NCI-H128 (cell line): ENCODE measurements at regions not wholly inside any gene's neighbourhood (a gene's known extent, or its start where the extent isn't known, plus 50 kb on each side); places are given as distances from the start of the nearest gene placed in this dataset.
"Not testable (repeated sequence)": the region's sequence is repeated elsewhere in the genome, so short reads cannot be mapped to it uniquely, and the experiment has no call there.

Experiments used
- DNase-seq: peaks from one replicate; lab custom pipeline; 2025; ENCODE audit not compliant: unreplicated experiment; lab: John Stamatoyannopoulos, UW

GRCh38 chr11:115632061-115632460 lies 127.8 kb upstream of the CADM1 start:
- no peak for DNase-seq

GRCh38 chr11:115631609-115632008 lies 127.4 kb upstream of the CADM1 start:
- no peak for DNase-seq

GRCh38 chr11:115630214-115630613 lies 126.0 kb upstream of the CADM1 start:
- DNase-seq, result no peak

GRCh38 chr11:115629456-115630015 lies 125.3 kb upstream of the CADM1 start:
- DNase-seq, result no peak

- DNase-seq, result no peak
These were observed 123.6 kb upstream of the CADM1 start for GRCh38 chr11:115627666-115628460.

GRCh38 chr11:115627071-115627470 lies 122.9 kb upstream of the CADM1 start:
- no peak for DNase-seq

- no peak for DNase-seq
These were observed 122.2 kb upstream of the CADM1 start for GRCh38 chr11:115626414-115626813.

GRCh38 chr11:115625502-115625901 lies 121.3 kb upstream of the CADM1 start:
- no peak for DNase-seq

- no peak for DNase-seq
These were observed 119.8 kb upstream of the CADM1 start for GRCh38 chr11:115624065-115624464.

GRCh38 chr11:115623021-115623451 lies 118.8 kb upstream of the CADM1 start:
- no peak for DNase-seq

GRCh38 chr11:115618428-115618827 lies 114.2 kb upstream of the CADM1 start:
- no peak for DNase-seq

GRCh38 chr11:115617767-115618166 lies 113.6 kb upstream of the CADM1 start:
- DNase-seq, result no peak

GRCh38 chr11:115616971-115617370 lies 112.8 kb upstream of the CADM1 start:
- DNase-seq, result no peak

GRCh38 chr11:115613986-115614632 lies 109.9 kb upstream of the CADM1 start:
- DNase-seq, result no peak

GRCh38 chr11:115613004-115613403 lies 108.8 kb upstream of the CADM1 start:
- DNase-seq, result no peak

GRCh38 chr11:115612046-115612730 lies 108.0 kb upstream of the CADM1 start:
- DNase-seq, result no peak

- DNase-seq, result no peak
These were observed 107.1 kb upstream of the CADM1 start for GRCh38 chr11:115611343-115611742.

GRCh38 chr11:115610908-115611307 lies 106.7 kb upstream of the CADM1 start:
- DNase-seq, result no peak

GRCh38 chr11:115610234-115610633 lies 106.0 kb upstream of the CADM1 start:
- not testable (repeated sequence) for DNase-seq

GRCh38 chr11:115608976-115609375 lies 104.8 kb upstream of the CADM1 start:
- no peak for DNase-seq

- no peak for DNase-seq
These were observed 103.5 kb upstream of the CADM1 start for GRCh38 chr11:115607621-115608221.
